GM21825 (cell line): ENCODE measurements at regions not wholly inside any gene's neighbourhood (a gene's known extent, or its start where the extent isn't known, plus 50 kb on each side); places are given as distances from the start of the nearest gene placed in this dataset.
"Not testable (repeated sequence)": the region's sequence is repeated elsewhere in the genome, so short reads cannot be mapped to it uniquely, and the experiment has no call there.

ENCODE experiments used
- ATAC-seq: cut with Tn5 transposase; IDR thresholded peaks from one replicate; pipeline ENCODE4 v1.9.1; 2021; ENCODE audit warnings: mild to moderate bottlenecking, moderate library complexity; ENCODE audit not compliant: unreplicated experiment

DNA sequence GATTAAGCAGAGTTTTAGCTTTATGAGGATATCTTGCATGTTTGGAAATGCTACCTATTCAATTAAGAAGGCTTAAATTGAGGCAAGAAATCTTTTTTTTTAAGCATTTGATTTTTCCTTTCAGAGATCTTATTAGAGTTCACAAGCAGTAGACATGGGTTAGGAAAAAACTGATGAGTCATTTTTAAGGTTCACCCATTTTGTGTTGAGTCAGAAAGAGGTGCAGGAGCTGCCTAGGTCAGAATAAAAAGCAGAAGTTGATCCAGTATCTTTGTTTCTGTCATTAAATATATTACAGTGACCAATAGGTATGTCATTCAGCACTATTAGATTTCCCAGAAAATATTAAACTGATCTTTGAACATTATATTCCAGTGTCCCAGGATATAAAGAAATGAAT is 306.8 kb downstream of the LMBRD1 start:
- ATAC-seq, result no peak

DNA sequence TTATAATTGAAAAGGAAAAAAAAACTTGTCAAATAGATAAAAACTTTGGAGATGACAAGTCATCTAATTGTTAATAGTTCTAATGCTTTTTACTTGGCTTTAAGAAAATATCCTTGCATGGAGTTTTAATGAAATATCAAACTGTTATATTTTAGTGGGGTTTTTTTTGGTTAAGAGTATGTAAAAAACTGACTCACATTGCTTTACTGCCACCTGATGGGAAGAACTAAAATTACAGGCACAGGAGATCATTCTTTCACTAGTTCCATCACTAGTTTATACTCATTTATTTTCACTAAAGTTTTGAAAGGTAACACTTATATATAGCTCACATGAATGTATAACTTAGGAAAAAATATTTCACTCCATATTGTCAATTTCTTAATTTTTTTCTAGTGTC is 309.1 kb downstream of the LMBRD1 start:
- ATAC-seq, result no peak

DNA sequence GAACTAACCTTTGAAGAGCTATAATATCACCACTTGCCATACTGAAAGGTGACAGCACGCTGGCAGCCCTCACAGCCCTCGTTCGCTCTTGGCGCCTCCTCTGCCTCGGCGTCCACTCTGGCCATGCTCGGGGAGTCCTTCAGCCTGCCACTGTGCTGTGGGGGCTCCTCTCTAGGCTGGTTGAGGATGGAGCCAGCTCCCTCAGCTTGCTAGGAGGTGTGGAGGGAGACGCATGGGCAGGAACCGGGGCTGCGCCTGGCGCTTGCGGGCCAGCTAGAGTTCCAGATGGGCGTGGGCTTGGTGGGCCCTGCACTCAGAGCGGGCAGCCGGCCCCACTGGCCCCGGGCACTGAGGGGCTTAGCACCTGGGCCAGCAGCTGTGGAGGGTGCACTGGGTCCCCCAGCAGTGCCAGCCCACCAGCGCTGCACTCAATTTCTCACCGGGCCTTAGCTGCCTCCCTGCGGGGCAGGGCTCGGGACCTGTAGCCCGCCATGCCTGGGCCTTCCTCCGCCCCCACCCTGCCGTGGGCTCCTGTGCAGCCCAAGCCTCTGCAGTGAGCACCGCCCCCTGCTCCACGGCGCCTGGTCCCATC is 329.7 kb downstream of the LMBRD1 start:
- no peak for ATAC-seq

DNA sequence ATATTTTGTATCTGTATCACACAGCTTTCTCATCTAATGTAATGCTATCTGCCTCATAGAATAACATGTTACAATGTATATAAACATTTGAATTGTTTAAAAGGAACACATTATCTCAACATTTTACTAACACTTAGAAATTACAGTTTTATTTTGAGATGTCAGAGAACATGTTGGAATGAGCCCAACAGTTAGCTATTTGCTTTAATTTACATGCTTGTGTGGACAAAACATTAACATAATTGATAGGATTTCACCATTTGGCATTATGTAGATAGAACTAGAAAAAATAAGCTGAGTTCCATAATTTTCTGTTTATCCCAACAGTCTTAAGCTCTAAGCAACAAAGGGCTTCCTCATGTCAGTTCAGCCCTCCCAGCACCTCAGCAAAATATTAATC is 330.9 kb downstream of the LMBRD1 start:
- ATAC-seq, result no peak

DNA sequence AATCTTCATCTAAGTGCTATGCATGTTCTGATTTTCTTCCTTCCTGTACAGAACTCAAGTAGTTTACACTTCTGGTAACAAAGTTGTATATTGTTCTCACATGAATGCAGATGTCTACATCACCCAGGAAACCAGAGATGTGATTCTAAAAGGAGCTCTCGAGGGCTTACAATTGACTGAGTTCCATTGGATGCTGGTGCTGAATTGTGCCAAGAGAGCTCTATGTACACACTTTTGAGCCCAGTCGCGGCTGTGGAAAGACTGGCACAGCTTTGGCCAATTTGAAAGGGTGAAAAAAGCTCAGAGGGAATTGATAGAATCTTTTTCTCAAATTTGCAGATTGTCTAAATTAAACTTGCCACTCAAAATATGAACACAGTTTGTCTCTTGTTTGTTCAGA is 340.7 kb downstream of the LMBRD1 start:
- ATAC-seq, result no peak

DNA sequence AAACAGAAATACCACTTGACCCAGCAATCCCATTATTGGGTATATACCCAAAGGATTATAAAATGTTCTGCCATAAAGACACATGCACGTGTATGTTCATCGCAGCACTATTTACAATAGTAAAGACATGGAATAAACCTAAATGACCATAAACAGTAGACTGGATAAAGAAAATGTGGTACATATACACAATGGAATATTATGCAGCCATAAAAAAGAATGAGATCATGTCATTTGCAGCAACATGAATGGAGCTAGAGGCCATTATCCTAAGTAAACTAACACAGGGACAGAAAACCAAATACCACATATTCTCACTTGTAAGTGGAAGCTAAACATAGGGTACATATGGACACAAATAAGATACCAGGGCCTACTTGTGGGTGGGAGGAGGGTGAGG is 342.2 kb downstream of the LMBRD1 start:
- ATAC-seq, result not testable (repeated sequence)

DNA sequence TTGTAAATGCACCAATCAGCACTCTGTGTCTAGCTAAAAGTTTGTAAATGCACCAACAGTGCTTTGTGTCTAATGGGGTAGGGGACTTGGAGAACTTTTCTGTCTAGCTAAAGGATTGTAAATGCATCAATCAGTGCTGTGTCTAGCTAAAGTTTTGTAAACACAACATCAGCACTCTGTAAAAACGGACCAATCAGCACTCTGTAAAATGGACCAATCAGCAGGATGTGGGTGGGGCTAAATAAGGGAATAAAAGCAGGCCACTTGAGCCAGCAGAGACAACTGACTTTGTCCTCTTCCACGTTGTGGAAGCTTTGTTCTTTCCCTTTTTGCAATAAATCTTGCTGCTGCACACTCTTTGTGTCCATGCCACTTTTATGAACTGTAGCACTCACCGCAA is 346.3 kb downstream of the LMBRD1 start:
- not testable (repeated sequence) for ATAC-seq

DNA sequence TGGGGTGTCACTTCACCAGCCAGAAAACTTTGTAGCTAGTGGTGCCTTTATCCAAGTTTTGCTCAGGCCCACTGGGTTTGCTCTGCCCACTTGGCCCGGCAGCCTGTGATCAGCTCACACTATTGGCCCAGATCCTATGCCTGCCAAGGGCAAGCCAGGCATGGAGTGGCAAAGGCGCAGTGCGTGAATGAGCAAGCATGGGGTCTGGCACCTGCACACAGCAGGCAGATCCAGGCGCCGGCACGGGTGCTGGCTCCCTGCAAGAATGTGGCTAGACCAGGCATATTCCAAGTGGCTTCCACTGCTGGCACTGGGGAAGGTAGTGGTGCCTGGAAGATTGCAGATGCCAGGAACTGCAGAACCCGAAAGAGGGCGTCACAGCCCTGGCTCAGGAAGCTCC is 346.9 kb downstream of the LMBRD1 start:
- no peak for ATAC-seq
